Right atrium auricular region (tissue), 2 donors: ENCODE measurements at regions not wholly inside any gene's neighbourhood (a gene's known extent, or its start where the extent isn't known, plus 50 kb on each side); places are given as distances from the start of the nearest gene placed in this dataset.

Experiments
- DNase-seq: peaks from one replicate; pipeline ENCODE4 v3.0.0-alpha.2; 2019; ENCODE audit warnings: low spot score
- H3K27ac ChIP-seq, 2 donors: fragments of 200-600 bp; sonication (generic); 1 replicate in 1 of 2; 2 replicates in 1 of 2; pipeline ENCODE4 v1.5.1; 2016 to 2019
- H3K27me3 ChIP-seq, 2 donors: fragments of 200-600 bp; sonication (generic); one replicate each; pipeline versions ENCODE4 v1.5.1 to v1.6.0; 2017 to 2019
- H3K36me3 ChIP-seq: fragments of 200-600 bp; sonication (generic); one replicate; pipeline ENCODE4 v1.5.1; 2016
- H3K4me1 ChIP-seq, 2 donors: fragments of 200-600 bp; sonication (generic); one replicate each; pipeline versions ENCODE4 v1.5.1 to v1.6.0; 2017 to 2019
- H3K4me3 ChIP-seq, 2 donors: fragments of 200-600 bp; sonication (generic); 1 replicate in 1 of 2; 2 replicates in 1 of 2; pipeline ENCODE4 v1.5.1; 2017 to 2019; ENCODE audit warnings: mild to moderate bottlenecking in 1 of 2, moderate library complexity in 1 of 2
- H3K9me3 ChIP-seq, 2 donors: fragments of 200-600 bp; sonication (generic); one replicate each; pipeline ENCODE4 v1.5.1; 2019
- CTCF ChIP-seq, 2 donors: fragments of 200-600 bp; sonication (generic); IDR thresholded peaks; one replicate each; pipeline ENCODE4 v1.5.1; 2019; ENCODE audit warnings: antibody characterized with exemption in 2 of 2

GRCh38 chr2:33859176-33859575, 260.1 kb upstream of the FAM98A start:
- Histone ChIP-seq H3K36me3 (no peaks in the 10 kb centered on the region), H3K4me3 (no peak overlapping the region), H3K4me1 (no peaks in the 10 kb centered on the region), H3K9me3 (peaks cover 0 to 5% of the 10 kb centered on the region in 2 donors), H3K27me3 (no peaks in the 10 kb centered on the region), H3K27ac (no peak overlapping the region)
- no peak for TF ChIP-seq CTCF (IDR thresholded peaks at IDR 0.05)
- DNase-seq = no peak

GRCh38 chr2:33848486-33848885, 249.4 kb upstream of the FAM98A start:
- no peak for TF ChIP-seq CTCF (IDR thresholded peaks at IDR 0.05)
- Histone ChIP-seq H3K27ac (no peak overlapping the region), H3K4me3 (no peak overlapping the region), H3K9me3 (peaks cover 0 to 12% of the 10 kb centered on the region in 2 donors), H3K27me3 (no peaks in the 10 kb centered on the region), H3K4me1 (no peaks in the 10 kb centered on the region), H3K36me3 (no peaks in the 10 kb centered on the region)
- no peak for DNase-seq

GRCh38 chr2:33839791-33840190, 240.7 kb upstream of the FAM98A start:
- Histone ChIP-seq H3K36me3 (no peaks in the 10 kb centered on the region), H3K4me3 (no peak overlapping the region), H3K9me3 (no peaks in the 10 kb centered on the region), H3K4me1 (no peaks in the 10 kb centered on the region), H3K27ac (no peak overlapping the region), H3K27me3 (no peaks in the 10 kb centered on the region)
- no peak for TF ChIP-seq CTCF (IDR thresholded peaks at IDR 0.05)
- DNase-seq = no peak

GRCh38 chr2:33836628-33837027, 237.5 kb upstream of the FAM98A start:
- TF ChIP-seq CTCF (IDR thresholded peaks at IDR 0.05) = no peak
- Histone ChIP-seq H3K36me3 (no peaks in the 10 kb centered on the region), H3K4me1 (no peaks in the 10 kb centered on the region), H3K27ac (no peak overlapping the region), H3K9me3 (no peaks in the 10 kb centered on the region), H3K27me3 (no peaks in the 10 kb centered on the region), H3K4me3 (no peak overlapping the region)
- DNase-seq = no peak

GRCh38 chr2:33835911-33836310, 236.8 kb upstream of the FAM98A start:
- H3K27me3 ChIP-seq = no peaks in the 10 kb centered on the region
- no peak for TF ChIP-seq CTCF (IDR thresholded peaks at IDR 0.05)
- no peaks in the 10 kb centered on the region for H3K9me3 ChIP-seq
- no peak overlapping the region for H3K4me3 ChIP-seq
- H3K36me3 ChIP-seq = no peaks in the 10 kb centered on the region
- H3K4me1 ChIP-seq = no peaks in the 10 kb centered on the region
- no peak for DNase-seq
- H3K27ac ChIP-seq = no peak overlapping the region

- TF ChIP-seq CTCF (IDR thresholded peaks at IDR 0.05) = no peak
- Histone ChIP-seq H3K27me3 (no peaks in the 10 kb centered on the region), H3K9me3 (no peaks in the 10 kb centered on the region), H3K4me3 (no peak overlapping the region), H3K27ac (no peak overlapping the region), H3K36me3 (no peaks in the 10 kb centered on the region), H3K4me1 (no peaks in the 10 kb centered on the region)
- no peak for DNase-seq
Observed at GRCh38 chr2:33822964-33823363, 223.9 kb upstream of the FAM98A start.
